ENCODE measurements at regions not wholly inside any gene's neighbourhood (a gene's known extent, or its start where the extent isn't known, plus 50 kb on each side); places are given as distances from the start of the nearest gene placed in this dataset.

- TF ChIP-seq, protein P1, sequence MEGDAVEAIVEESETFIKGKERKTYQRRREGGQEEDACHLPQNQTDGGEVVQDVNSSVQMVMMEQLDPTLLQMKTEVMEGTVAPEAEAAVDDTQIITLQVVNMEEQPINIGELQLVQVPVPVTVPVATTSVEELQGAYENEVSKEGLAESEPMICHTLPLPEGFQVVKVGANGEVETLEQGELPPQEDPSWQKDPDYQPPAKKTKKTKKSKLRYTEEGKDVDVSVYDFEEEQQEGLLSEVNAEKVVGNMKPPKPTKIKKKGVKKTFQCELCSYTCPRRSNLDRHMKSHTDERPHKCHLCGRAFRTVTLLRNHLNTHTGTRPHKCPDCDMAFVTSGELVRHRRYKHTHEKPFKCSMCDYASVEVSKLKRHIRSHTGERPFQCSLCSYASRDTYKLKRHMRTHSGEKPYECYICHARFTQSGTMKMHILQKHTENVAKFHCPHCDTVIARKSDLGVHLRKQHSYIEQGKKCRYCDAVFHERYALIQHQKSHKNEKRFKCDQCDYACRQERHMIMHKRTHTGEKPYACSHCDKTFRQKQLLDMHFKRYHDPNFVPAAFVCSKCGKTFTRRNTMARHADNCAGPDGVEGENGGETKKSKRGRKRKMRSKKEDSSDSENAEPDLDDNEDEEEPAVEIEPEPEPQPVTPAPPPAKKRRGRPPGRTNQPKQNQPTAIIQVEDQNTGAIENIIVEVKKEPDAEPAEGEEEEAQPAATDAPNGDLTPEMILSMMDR (IDR thresholded peaks at IDR 0.05) = no peak
- TF ChIP-seq POLR2A (IDR thresholded peaks at IDR 0.05) = no peak
Measured at GRCh38 chr16:66207883-66208265, 158.6 kb upstream of the CDH5 start.
